Gastroesophageal sphincter (tissue), 3 donors: ENCODE measurements at regions not wholly inside any gene's neighbourhood (a gene's known extent, or its start where the extent isn't known, plus 50 kb on each side); places are given as distances from the start of the nearest gene placed in this dataset.

ENCODE experiments used
- EP300 ChIP-seq: sonication (generic); formaldehyde crosslinking; IDR thresholded peaks from one replicate; pipeline ENCODE4 v1.6.1; 2017; ENCODE audit warnings: antibody characterized with exemption, mild to moderate bottlenecking
- POLR2A ChIP-seq, 2 donors: fragments of 450-650 bp; IDR thresholded peaks; one replicate each; pipeline ENCODE4 v1.6.1; 2017; ENCODE audit warnings: antibody characterized with exemption in 2 of 2, mild to moderate bottlenecking in 2 of 2, moderate library complexity in 1 of 2
- POLR2AphosphoS5 ChIP-seq: sonication (generic); formaldehyde crosslinking; IDR thresholded peaks from one replicate; pipeline ENCODE4 v1.6.1; 2017; ENCODE audit warnings: antibody characterized with exemption
- TF ChIP-seq, protein P1 (sequence below), 4 experiments: fragments of 200-600 bp in 2 of 4; fragments of 450-650 bp in 2 of 4; sonication (generic) in 1 of 4; IDR thresholded peaks; one replicate each; pipeline ENCODE4 v1.5.1; 2017 to 2019; ENCODE audit warnings: antibody characterized with exemption in 4 of 4, mild to moderate bottlenecking in 2 of 4, moderate library complexity in 2 of 4

DNA sequence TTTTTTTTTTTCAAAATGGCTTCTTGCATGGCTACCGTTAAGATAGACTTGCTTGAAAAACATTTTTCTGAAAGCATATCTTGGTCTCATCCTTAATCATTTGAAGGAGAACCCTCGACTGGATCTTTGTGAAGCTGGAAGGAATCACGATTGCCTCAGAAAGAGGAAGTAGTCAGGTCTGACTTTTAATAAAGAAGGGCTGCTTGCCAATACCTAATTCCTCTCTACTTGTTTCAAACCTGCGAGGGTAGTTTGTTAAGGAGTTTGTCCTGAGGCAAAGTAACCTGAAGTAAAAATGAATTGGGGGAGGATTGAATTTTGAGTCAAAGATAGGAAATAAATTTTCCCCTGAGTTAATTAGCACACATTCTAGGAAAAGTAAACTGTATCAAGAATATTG is 288.1 kb upstream of the MAP3K7 start:
- TF ChIP-seq, protein P1, sequence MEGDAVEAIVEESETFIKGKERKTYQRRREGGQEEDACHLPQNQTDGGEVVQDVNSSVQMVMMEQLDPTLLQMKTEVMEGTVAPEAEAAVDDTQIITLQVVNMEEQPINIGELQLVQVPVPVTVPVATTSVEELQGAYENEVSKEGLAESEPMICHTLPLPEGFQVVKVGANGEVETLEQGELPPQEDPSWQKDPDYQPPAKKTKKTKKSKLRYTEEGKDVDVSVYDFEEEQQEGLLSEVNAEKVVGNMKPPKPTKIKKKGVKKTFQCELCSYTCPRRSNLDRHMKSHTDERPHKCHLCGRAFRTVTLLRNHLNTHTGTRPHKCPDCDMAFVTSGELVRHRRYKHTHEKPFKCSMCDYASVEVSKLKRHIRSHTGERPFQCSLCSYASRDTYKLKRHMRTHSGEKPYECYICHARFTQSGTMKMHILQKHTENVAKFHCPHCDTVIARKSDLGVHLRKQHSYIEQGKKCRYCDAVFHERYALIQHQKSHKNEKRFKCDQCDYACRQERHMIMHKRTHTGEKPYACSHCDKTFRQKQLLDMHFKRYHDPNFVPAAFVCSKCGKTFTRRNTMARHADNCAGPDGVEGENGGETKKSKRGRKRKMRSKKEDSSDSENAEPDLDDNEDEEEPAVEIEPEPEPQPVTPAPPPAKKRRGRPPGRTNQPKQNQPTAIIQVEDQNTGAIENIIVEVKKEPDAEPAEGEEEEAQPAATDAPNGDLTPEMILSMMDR (IDR thresholded peaks at IDR 0.05), result no peak
- no peak for TF ChIP-seq POLR2A (IDR thresholded peaks at IDR 0.05)
- no peak for TF ChIP-seq POLR2AphosphoS5
- TF ChIP-seq EP300, result no peak
